SK-N-SH (cell line): ENCODE measurements at regions not wholly inside any gene's neighbourhood (a gene's known extent, or its start where the extent isn't known, plus 50 kb on each side); places are given as distances from the start of the nearest gene placed in this dataset.

ENCODE experiments used
- CTCF ChIA-PET: fragments of 300-600, 350-600 bp; formaldehyde crosslinking; extraction: SDS; loops from one replicate; lab custom pipeline; 2021; lab: Yijun Ruan, JAX
- POLR2A ChIA-PET: fragments of 350-600 bp; sonication (Branson Sonifier 250); formaldehyde crosslinking; extraction: SDS; loops from one replicate; lab custom pipeline; 2020; ENCODE audit warnings: antibody characterized with exemption, inconsistent platforms; lab: Yijun Ruan, JAX
- DNase-seq: peaks from one replicate; pipeline ENCODE4 v3.0.0; 2012
- H2AFZ ChIP-seq: fragments of 200-600 bp; sonication (generic); 2 replicates; pipeline ENCODE4 v1.8.1; 2016; ENCODE audit warnings: antibody characterized with exemption, mild to moderate bottlenecking, low read depth
- H3F3A ChIP-seq: fragments of 200-600 bp; sonication (generic); replicated peaks from 2 replicates; pipeline ENCODE3; 2016; ENCODE audit warnings: antibody characterized with exemption, mild to moderate bottlenecking; ENCODE audit not compliant: insufficient read depth
- H3K27ac ChIP-seq, 2 experiments: fragments of 200-500 bp in 1 of 2; fragments of 200-600 bp in 1 of 2; sonication (Bioruptor generic) in 1 of 2; sonication (generic), shearing (Covaris generic) in 1 of 2; 2 replicates each; pipeline versions ENCODE4 v1.5.1 to v1.6.1; 2014 to 2016; ENCODE audit warnings: low read depth in 2 of 2, inconsistent platforms in 1 of 2, low read length in 1 of 2, mild to moderate bottlenecking in 1 of 2, mixed read lengths in 1 of 2
- H3K27me3 ChIP-seq: fragments of 200-600 bp; sonication (generic), shearing (Covaris generic); 2 replicates; pipeline ENCODE4 v1.6.1; 2016; ENCODE audit warnings: mixed run types; ENCODE audit not compliant: insufficient read depth
- H3K36me3 ChIP-seq, 2 experiments: fragments of 200-500 bp in 1 of 2; fragments of 200-600 bp in 1 of 2; sonication (Bioruptor generic) in 1 of 2; sonication (generic) in 1 of 2; replicated peaks in 1 of 2; 2 replicates each; pipeline versions ENCODE3 to v1.5.1; 2014 to 2016; ENCODE audit warnings: low read length in 1 of 2, mild to moderate bottlenecking in 1 of 2; ENCODE audit not compliant: insufficient read depth in 2 of 2, control insufficient read depth in 1 of 2
- H3K4me1 ChIP-seq, 2 experiments: fragments of 200-500 bp in 1 of 2; fragments of 200-600 bp in 1 of 2; sonication (Bioruptor generic) in 1 of 2; sonication (generic), shearing (Covaris generic) in 1 of 2; 2 replicates each; pipeline versions ENCODE4 v1.5.1 to v1.6.1; 2014 to 2016; ENCODE audit warnings: low read depth in 1 of 2, low read length in 1 of 2, mixed run types in 1 of 2; ENCODE audit not compliant: insufficient read depth in 2 of 2, control insufficient read depth in 1 of 2
- H3K4me2 ChIP-seq: fragments of 200-600 bp; sonication (generic), shearing (Covaris generic); 2 replicates; pipeline ENCODE4 v1.6.1; 2017; ENCODE audit warnings: mixed run types
- H3K4me3 ChIP-seq, 2 experiments: fragments of 200-500 bp in 1 of 2; fragments of 200-600 bp in 1 of 2; sonication (Bioruptor generic) in 1 of 2; sonication (generic), shearing (Covaris generic) in 1 of 2; 2 replicates each; pipeline versions ENCODE4 v1.5.1 to v1.8.1; 2014 to 2016; ENCODE audit warnings: low read depth in 2 of 2, inconsistent platforms in 1 of 2, low read length in 1 of 2, mild to moderate bottlenecking in 1 of 2, mixed read lengths in 1 of 2, moderate library complexity in 1 of 2
- H3K79me2 ChIP-seq: fragments of 200-600 bp; sonication (generic); 2 replicates; pipeline ENCODE4 v1.8.1; 2017; ENCODE audit warnings: mild to moderate bottlenecking; ENCODE audit not compliant: insufficient read depth
- H3K9ac ChIP-seq: fragments of 200-600 bp; sonication (generic); 2 replicates; pipeline ENCODE4 v1.6.1; 2017; ENCODE audit warnings: mixed run types
- H3K9me2 ChIP-seq: fragments of 200-600 bp; sonication (generic); 2 replicates; pipeline ENCODE4 v1.6.1; 2017; ENCODE audit warnings: mixed run types
- H3K9me3 ChIP-seq: fragments of 200-600 bp; sonication (generic); 2 replicates; pipeline ENCODE4 v1.6.1; 2017; ENCODE audit warnings: mixed run types, mild to moderate bottlenecking, moderate library complexity
- H4K20me1 ChIP-seq: fragments of 200-600 bp; sonication (generic); 2 replicates; pipeline ENCODE4 v1.6.1; 2017; ENCODE audit warnings: mild to moderate bottlenecking, mixed run types; ENCODE audit not compliant: insufficient read depth
- ELF1 ChIP-seq: IDR thresholded peaks from 2 replicates; pipeline ENCODE4 v1.4.0; 2012
- EP300 ChIP-seq, 2 experiments: IDR thresholded peaks; 2 replicates each; pipeline versions ENCODE4 v1.4.0 to v1.6.1; 2012; ENCODE audit warnings: borderline replicate concordance in 1 of 2, low read depth in 1 of 2, low read length in 1 of 2
- FOSL2 ChIP-seq: IDR thresholded peaks from 2 replicates; pipeline ENCODE4 v1.4.0; 2012; ENCODE audit warnings: low read depth, mild to moderate bottlenecking, moderate library complexity, borderline replicate concordance
- GABPA ChIP-seq: IDR thresholded peaks from 2 replicates; pipeline ENCODE4 v1.4.0; 2012; ENCODE audit warnings: low read depth, mild to moderate bottlenecking
- MEF2A ChIP-seq: IDR thresholded peaks from 2 replicates; pipeline ENCODE4 v1.4.0; 2012; ENCODE audit warnings: low read depth, borderline replicate concordance
- MXI1 ChIP-seq: IDR thresholded peaks from 2 replicates; pipeline ENCODE4 v1.6.1; 2012; ENCODE audit warnings: mild to moderate bottlenecking, low read depth, low read length, improper control_type of control experiment
- NFIC ChIP-seq: IDR thresholded peaks from 2 replicates; pipeline ENCODE4 v1.4.0; 2012; ENCODE audit warnings: borderline replicate concordance
- RFX5 ChIP-seq: IDR thresholded peaks from 2 replicates; pipeline ENCODE4 v1.6.1; 2012; ENCODE audit warnings: mild to moderate bottlenecking, improper control_type of control experiment, low read length
- SIN3A ChIP-seq: IDR thresholded peaks from 2 replicates; pipeline ENCODE4 v1.6.1; 2012; ENCODE audit warnings: low read depth, mild to moderate bottlenecking, low read length, moderate library complexity, borderline replicate concordance
- TEAD4 ChIP-seq: IDR thresholded peaks from 2 replicates; pipeline ENCODE4 v1.4.0; 2012; ENCODE audit warnings: mild to moderate bottlenecking, borderline replicate concordance; ENCODE audit not compliant: insufficient read depth
- USF2 ChIP-seq: fragments of 150-350 bp; IDR thresholded peaks from 2 replicates; pipeline ENCODE4 v1.6.1; 2017; ENCODE audit warnings: antibody characterized with exemption, low read length, low read depth, borderline replicate concordance
- ZBTB33 ChIP-seq: IDR thresholded peaks from 2 replicates; pipeline ENCODE4 v1.4.0; 2012; ENCODE audit warnings: low read depth, borderline replicate concordance
- WGBS: methylation state at CpG from one replicate; pipeline ENCODE4 v1.1.6; 2017; ENCODE audit warnings: low lambda C conversion rate; 5-methylcytosine and 5-hydroxymethylcytosine counted together
- TF ChIP-seq, protein P1 (sequence below): IDR thresholded peaks from 2 replicates; pipeline ENCODE4; 2012
- TF ChIP-seq, protein P2 (sequence below): IDR thresholded peaks from 2 replicates; pipeline ENCODE4 v1.4.0; 2012; ENCODE audit warnings: low read depth, borderline replicate concordance

GRCh38 chr9:106657926-106658325, 205.0 kb upstream of the ZNF462 start:
- Histone ChIP-seq H3K27ac (no peak overlapping the region), H3F3A (no peaks in the 10 kb centered on the region), H3K4me2 (no peak overlapping the region), H3K4me1 (no peaks in the 10 kb centered on the region), H3K36me3 (no peaks in the 10 kb centered on the region), H3K9me3 (no peaks in the 10 kb centered on the region), H3K79me2 (no peaks in the 10 kb centered on the region), H3K4me3 (no peak overlapping the region), H2AFZ (no peak overlapping the region), H4K20me1 (no peaks in the 10 kb centered on the region), H3K9ac (no peak overlapping the region), H3K9me2 (no peaks in the 10 kb centered on the region), H3K27me3 (no peaks in the 10 kb centered on the region)
- ChIA-PET POLR2A (no interaction called here), CTCF (no interaction called here)
- TF ChIP-seq, protein P1, sequence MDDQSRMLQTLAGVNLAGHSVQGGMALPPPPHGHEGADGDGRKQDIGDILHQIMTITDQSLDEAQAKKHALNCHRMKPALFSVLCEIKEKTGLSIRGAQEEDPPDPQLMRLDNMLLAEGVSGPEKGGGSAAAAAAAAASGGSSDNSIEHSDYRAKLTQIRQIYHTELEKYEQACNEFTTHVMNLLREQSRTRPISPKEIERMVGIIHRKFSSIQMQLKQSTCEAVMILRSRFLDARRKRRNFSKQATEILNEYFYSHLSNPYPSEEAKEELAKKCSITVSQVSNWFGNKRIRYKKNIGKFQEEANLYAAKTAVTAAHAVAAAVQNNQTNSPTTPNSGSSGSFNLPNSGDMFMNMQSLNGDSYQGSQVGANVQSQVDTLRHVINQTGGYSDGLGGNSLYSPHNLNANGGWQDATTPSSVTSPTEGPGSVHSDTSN: no peak
- TF ChIP-seq NFIC: no peak
- no peak for TF ChIP-seq GABPA
- no peak for TF ChIP-seq MEF2A
- TF ChIP-seq FOSL2: no peak
- TF ChIP-seq, protein P2, sequence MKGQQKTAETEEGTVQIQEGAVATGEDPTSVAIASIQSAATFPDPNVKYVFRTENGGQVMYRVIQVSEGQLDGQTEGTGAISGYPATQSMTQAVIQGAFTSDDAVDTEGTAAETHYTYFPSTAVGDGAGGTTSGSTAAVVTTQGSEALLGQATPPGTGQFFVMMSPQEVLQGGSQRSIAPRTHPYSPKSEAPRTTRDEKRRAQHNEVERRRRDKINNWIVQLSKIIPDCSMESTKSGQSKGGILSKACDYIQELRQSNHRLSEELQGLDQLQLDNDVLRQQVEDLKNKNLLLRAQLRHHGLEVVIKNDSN: no peak
- no peak for DNase-seq

GRCh38 chr9:106668534-106668933, 194.4 kb upstream of the ZNF462 start:
- no peaks in the 10 kb centered on the region for H3K9me3 ChIP-seq
- TF ChIP-seq RFX5 (no peak), ELF1 (no peak), TEAD4 (no peak), MEF2A (no peak), ZBTB33 (no peak), GABPA (no peak), MXI1 (no peak), USF2 (no peak), SIN3A (no peak), FOSL2 (no peak), EP300 (IDR thresholded peaks at IDR 0.05; ENCODE audit: borderline replicate concordance in 1 of 2, low read depth in 1 of 2, low read length in 1 of 2) (no peak)
- POLR2A ChIA-PET: no interaction called here
- H3K27ac ChIP-seq: no peak overlapping the region
- CTCF ChIA-PET: no interaction called here
- no peaks in the 10 kb centered on the region for H3K36me3 ChIP-seq
- 45% methylated on average over 1 of the region's 1 CpG for WGBS
- H3K9ac ChIP-seq: no peak overlapping the region
- H2AFZ ChIP-seq: no peak overlapping the region
- H3K4me2 ChIP-seq: no peak overlapping the region
- no peaks in the 10 kb centered on the region for H4K20me1 ChIP-seq
- H3F3A ChIP-seq: no peaks in the 10 kb centered on the region
- no peak for DNase-seq
- no peaks in the 10 kb centered on the region for H3K4me1 ChIP-seq
- H3K9me2 ChIP-seq: no peaks in the 10 kb centered on the region
- H3K79me2 ChIP-seq: no peaks in the 10 kb centered on the region
- no peaks in the 10 kb centered on the region for H3K27me3 ChIP-seq
- no peak overlapping the region for H3K4me3 ChIP-seq
